ENCODE measurements at regions not wholly inside any gene's neighbourhood (a gene's known extent, or its start where the extent isn't known, plus 50 kb on each side); places are given as distances from the start of the nearest gene placed in this dataset.

DNA sequence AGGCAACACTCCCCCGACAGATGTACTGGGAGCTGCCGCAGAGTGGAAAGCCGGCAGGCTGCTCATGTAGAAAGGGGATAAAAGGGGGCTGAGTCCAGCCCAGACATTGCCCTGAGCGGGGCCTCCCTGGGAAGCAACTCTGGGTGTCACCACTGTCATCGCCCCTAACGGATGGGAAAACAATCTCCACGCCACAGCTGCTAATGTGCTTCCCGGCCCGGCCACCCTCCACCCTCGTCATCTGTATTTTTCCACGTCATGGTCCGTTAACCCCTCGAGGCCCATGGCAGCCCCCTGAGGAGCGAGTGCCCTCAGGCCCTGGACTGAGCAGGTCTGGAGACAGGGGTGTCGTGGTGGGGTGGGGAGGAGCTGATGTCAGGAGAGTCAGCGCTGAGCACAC, 227.4 kb downstream of the DLL1 start:
- no peak for TF ChIP-seq POLR2AphosphoS5 (IDR thresholded peaks at IDR 0.05)
- TF ChIP-seq, protein P1, sequence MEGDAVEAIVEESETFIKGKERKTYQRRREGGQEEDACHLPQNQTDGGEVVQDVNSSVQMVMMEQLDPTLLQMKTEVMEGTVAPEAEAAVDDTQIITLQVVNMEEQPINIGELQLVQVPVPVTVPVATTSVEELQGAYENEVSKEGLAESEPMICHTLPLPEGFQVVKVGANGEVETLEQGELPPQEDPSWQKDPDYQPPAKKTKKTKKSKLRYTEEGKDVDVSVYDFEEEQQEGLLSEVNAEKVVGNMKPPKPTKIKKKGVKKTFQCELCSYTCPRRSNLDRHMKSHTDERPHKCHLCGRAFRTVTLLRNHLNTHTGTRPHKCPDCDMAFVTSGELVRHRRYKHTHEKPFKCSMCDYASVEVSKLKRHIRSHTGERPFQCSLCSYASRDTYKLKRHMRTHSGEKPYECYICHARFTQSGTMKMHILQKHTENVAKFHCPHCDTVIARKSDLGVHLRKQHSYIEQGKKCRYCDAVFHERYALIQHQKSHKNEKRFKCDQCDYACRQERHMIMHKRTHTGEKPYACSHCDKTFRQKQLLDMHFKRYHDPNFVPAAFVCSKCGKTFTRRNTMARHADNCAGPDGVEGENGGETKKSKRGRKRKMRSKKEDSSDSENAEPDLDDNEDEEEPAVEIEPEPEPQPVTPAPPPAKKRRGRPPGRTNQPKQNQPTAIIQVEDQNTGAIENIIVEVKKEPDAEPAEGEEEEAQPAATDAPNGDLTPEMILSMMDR (IDR thresholded peaks at IDR 0.05), result no peak
- TF ChIP-seq POLR2A (IDR thresholded peaks at IDR 0.05), result no peak

Data from upper lobe of left lung (tissue), 4 donors.